ENCODE measurements at regions not wholly inside any gene's neighbourhood (a gene's known extent, or its start where the extent isn't known, plus 50 kb on each side); places are given as distances from the start of the nearest gene placed in this dataset.

- no peak for DNase-seq
Measured at GRCh38 chr10:88083597-88083989, 220.2 kb downstream of the PTEN start.

DNA sequence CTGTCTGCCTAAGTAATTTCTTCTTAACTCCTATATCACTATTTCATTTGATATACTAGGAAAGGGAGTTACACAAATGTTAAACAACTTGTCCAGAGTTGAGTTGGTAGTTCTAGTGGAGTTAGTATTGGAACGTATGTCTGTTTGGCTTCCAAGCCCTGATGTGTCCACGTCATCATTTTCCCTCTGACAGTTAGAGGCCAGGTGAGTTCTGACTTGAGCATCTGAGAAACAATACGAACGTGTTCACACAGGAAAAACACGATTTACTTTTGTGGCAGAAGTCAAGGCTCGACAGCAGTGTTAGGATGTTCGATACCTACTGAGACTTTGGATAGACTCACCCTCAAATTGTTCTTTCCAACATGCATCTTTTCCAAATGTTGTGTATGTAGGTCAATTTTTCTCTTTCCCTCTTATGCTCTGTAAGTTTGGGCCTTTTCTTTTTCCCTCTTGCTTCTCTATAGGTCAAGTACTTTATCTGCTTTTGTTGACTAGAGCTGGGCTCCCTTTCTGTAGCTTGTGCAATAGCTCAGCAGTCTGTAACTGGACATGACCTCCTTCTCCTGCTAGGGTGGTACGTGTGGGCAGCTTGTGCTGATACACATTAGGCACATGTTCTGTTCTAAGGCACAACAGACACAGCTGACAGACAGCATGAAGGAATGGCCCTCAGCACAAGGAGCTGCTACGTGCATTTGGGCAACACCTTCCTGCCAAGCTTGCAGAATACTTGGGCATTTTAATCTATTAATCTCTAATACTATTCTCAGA is 222.9 kb downstream of the PTEN start:
- no peak for DNase-seq

DNA sequence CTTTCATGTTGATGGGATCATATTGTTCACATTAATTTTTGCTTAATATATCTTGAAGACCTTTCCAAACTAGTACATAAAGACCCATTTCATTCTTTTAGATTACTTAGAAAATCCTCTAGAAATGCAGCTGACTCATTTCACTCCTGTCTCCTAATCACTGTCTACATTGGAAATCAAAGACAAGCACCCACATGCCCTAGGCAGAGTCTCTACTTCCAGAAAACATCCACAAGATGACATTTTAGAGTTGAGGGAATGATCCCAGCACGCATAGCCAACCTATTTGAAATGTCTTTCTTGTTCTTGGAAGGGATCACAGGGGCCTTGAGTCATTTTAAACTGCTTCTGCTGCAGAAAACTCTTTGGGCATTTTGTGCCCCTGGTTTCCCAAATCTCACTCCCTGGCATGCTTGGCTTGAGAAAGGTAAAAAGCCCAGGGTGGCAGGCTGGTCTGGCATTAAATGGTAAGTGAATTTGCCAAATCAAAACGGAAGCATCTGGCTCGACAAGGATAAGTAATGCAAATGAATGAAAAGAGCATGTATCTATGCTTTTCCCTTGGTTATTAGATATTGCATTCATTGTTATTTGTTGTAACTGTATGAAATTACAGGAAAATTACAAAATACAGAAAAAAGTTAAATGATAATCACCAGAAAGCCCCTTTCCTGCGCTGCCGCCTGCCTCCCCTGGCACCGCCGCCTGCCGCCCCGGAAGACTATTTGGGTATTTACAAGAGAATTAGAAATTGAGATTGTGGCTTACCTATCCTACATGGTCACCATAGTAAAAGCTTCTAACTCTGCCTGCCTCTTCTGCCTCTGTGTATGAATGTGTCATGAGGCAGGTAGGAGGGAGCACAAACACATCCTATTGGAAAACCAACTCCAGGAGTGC is 225.3 kb downstream of the PTEN start:
- no peak for DNase-seq

DNA sequence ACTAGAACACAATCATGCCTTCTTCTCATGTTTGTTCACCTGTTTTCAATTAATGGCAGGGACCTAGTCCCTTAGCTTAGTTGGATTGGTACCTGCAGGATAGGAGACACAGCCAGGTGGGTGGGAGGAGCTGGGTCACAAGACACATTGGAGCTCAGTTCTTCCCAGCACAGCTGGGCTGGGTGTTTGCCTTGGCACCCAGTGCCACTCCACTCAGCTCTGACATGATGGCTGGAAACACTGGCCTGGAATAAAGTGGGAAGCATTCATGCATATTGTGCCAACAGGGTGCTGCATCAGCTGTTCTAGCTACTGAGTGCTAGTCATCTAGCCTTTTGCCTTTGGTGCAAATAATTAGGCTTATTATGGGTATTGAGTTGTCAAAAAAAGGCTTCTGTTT is 226.1 kb downstream of the PTEN start:
- DNase-seq, result no peak

DNA sequence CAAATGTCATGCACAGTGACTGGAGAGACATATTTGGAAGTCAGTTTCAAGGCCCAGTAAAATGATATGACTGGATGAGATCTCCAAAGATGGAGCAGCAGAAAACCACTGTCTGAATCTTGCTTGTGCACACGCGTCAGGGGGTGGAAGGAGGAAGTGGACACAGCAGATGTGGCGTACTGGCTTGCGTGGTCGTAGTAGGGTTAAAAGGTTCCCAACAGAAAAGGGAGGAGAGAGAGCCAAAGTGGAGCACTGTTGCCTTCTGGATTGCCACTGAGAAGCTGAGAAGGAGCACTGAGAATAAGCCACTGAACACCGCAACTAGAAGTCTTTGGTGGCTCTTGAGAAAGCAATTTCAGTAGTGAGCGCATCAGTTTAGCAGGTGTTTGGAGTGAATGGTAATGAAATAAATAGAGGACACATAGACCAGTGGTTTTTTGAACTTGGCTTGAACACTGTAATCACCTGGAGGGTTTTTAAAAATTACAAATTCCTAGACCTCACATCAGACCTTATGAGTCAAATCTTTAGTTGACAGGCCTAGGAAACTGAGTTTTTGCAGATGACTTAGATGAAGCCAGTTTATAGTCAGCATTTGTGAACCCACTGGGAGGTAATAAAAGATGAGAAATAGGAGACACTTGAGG is 227.3 kb downstream of the PTEN start:
- DNase-seq, result no peak

DNA sequence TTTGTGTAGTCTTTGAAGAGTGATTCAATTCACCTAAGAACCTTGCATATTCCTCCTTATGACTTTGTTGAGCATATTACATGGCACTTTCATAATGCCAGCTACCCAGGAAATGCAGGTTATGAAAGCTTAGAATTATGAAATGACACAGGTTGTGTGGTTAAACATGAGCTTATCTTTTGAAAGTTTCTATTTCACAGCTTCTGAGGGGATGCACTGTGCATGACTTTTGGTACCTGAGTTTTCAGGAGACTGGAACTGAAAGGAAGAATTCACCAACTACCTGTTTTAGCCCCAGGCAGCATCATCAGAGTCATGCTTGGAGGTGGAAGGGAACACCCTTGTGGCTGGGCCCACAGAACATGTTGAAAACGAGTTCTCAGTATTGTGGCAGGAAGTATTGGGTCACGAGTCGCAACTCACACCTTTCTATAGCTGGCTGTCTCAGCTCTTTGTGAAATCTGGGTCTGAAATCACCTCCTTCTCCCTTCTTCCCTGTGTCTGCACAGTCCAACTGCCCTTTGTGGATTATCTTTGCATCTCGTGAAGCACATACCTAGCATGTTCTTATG is 228.2 kb downstream of the PTEN start:
- DNase-seq, result peak; percentile 74 to 81

DNA sequence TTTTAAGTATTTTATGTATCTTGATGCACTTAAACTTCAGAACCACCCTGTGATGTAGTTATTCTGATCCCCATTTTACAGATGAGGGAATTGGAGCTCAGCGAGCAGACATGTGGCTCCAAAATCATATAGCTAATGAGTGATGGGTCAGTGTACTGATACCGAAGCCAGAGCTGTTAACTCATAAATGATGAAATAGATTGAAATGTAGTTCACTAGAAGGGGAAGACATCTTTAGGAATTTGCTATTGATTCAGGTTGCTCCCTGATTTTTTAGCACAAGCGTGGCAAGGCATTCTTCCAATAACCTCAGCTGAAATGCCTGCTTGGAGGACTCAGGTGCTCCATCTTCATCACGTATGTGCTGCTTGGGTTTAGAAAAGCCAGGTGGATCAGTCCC is 228.8 kb downstream of the PTEN start:
- no peak for DNase-seq

DNA sequence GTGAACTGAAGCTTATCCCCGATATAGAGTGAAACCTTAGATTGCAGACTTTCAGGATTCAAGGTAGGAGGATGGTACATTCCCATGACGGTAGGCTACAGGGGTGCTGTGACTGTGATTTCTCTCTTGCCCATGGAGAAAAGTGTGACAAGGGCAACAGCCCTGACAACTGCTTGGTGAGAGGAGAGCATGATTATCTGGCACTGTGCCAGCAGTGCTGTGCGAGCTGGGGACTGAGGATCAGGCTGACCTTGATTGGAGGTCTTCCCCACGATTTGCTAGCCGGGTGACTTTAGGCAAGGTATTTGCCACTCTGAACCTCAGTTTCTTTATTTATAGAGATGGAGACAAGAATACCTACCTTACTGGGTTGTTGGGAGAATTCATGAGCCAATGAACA is 229.5 kb downstream of the PTEN start:
- peak in 1 of 2 donors; percentile 16 for DNase-seq

DNA sequence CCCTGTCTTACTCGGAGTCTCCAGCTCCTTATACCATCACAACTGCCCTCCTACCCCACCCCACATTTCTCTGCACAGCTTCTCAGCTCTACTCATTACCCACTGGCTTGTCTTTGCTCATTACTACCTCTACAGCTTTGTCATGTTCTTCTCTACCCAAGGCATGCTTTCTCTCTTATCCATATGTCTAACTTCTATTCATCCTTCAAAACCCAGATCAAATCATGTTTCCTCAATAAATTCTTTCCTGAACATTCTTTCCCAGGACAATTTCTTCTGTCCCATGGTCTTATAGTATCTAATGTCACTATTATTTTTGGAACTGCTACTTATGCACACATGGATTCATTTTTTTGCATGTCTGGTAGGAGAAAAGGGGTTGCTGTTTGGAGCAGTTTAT is 231.4 kb downstream of the PTEN start:
- no peak for DNase-seq

DNA sequence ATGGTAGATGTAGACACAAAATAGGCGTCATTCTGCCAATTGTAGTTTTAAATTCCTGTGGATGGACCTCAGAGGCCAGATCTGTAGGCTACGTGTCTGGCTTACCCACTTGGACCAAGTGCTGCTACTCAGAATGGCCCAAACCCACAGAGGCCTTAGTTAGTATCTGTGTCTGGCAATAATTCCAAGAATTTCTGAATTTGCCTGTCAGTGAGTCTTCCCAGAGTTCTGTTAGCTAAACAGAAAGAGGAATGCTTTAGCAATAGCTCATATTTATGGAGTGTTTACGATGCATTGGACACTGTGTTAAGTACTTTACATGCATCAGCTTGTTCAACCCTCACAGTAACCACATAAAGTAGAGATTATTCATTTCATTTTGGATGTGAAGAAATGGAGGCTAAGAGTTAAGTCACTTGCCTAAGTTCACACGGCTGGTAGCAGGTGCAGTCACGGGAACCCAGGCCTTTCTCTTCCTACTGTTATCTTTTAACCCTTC is 231.8 kb downstream of the PTEN start:
- no peak for DNase-seq

- DNase-seq, result no peak
Measured at GRCh38 chr10:88095778-88096431, 232.5 kb downstream of the PTEN start.

- no peak for DNase-seq
Measured at GRCh38 chr10:88097092-88097516, 233.7 kb downstream of the PTEN start.

DNA sequence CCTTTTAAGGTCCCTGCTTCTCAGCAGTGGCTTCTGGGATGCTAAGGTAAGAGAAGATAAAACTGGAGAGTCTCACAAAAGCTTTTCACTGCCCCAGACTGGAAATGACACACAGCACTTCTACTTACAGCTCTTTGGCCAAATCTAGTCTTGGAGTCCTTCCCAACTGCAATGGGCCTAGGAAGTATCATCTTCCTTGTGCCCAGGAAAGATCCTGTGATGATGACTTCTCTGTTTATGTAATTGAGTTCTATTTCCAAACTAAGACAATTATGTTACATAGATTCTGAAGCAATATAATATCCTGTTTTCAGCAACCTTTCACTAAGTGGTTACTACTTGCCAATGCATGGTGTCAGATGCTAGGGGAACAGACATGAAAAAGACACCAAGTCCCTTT is 234.1 kb downstream of the PTEN start:
- DNase-seq, result no peak

- DNase-seq, result no peak
Measured at GRCh38 chr10:88100281-88100680, 236.9 kb downstream of the PTEN start.

- no peak for DNase-seq
Measured at GRCh38 chr10:88101666-88102065, 238.2 kb downstream of the PTEN start.

DNA sequence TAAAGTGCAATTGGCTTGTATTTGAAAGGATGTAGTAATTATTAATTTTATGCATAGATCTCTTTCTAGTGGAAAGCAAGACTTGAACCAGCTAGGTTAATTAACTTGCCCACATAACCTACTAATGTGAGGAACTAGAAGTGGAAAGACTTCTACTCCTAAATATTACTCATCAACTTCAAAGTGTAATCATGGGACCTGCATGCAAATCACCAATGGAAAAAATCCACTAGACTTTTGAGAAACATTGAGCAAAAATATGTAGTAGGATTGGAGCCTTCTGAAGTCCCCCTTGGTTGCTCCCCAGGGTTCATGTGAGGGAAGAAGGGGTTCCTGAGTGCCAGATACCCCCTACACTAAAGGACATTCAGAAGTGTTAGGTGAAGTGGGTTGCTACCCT is 240.2 kb downstream of the PTEN start:
- no peak for DNase-seq

GRCh38 chr10:88104223-88104622 is 240.8 kb downstream of the PTEN start:
- no peak for DNase-seq

DNA sequence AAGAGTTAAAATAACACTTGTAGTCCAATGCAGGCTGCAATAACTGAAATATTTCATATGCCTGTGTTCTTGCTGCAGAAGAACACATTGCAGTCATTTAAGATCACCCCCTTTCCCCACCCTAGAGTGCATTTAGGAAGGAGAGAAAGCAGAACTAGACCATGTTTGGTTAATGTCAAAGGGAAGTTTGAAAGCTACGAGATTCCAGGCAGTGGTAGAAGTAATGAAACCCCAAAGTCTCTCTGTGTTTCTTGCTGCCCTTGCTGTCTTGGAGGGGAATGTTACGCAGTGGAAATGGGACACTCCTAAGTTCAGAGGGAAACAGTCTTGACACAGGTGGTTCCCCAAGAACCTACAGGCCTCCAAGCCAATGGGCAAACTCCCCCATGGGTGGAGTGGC is 242.9 kb downstream of the PTEN start:
- DNase-seq, result no peak

DNA sequence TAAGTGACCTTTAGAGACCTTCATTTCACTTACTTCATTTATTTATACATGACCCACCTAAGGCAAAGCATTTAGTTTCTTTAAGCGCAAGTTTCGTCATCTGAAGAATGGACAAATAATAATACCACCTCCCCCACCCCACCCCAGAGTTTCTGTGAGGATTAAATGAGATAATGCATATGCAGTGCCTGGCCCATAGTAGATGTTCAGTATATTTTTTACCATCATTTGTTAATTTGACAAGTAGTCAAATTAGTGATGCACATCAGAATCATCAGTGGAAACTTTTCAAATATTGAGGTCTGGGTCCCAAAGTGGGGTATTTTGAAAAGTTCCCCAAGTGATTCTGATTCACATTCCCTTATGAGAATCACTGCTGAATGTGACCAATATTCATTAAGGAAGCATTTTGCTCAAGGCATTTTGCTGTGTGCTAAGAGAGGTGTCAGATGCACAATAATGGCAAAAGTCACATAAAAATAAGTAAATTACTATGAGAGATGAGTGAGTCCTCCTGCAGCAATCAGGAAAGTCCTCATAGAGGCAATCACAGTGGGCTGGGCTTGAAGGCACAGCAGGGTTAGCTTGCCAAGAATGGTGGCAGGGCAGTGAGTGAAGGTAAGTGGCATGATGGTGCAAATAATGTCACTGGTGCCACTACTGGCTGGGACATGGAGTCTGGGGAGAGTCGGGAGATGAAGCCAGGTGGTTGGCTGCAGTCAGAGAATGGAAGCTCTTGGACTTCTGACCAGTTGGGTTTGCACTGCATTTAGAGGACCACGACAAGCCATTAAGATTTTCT is 244.1 kb downstream of the PTEN start:
- DNase-seq, result no peak

- DNase-seq, result peak; percentile 11 to 67
Measured at GRCh38 chr10:88108115-88108610, 244.7 kb downstream of the PTEN start.

GRCh38 chr10:88110355-88110754 is 246.9 kb downstream of the PTEN start:
- DNase-seq, result no peak

Data from CD4-positive, alpha-beta T cell treated with Interferon alpha-2 for 1 hour (primary cell).